Pancreas (tissue), 10 donors: ENCODE measurements at regions not wholly inside any gene's neighbourhood (a gene's known extent, or its start where the extent isn't known, plus 50 kb on each side); places are given as distances from the start of the nearest gene placed in this dataset.

Source experiments
- ATAC-seq, 4 donors: fragments of 200-7000 bp; cut with Tn5 transposase; one replicate each; pipeline versions ENCODE4 v1.8.0 to v1.9.1; 2020; ENCODE audit warnings: mild to moderate bottlenecking in 4 of 4, moderate library complexity in 4 of 4
- DNase-seq, 6 donors: peaks; one replicate each; pipeline ENCODE4 v3.0.0-alpha.2; 2020
- FAIRE-seq: peaks from 2 replicates; lab custom pipeline; 2012; peaks lifted over from hg19 to GRCh38; lab: Jason Lieb, UNC
- H3K27ac ChIP-seq, 4 donors: fragments of 200-600 bp; sonication (generic); 1 replicate in 3 of 4; 2 replicates in 1 of 4; pipeline versions ENCODE4 v1.5.0 to v1.8.0; 2020
- H3K27me3 ChIP-seq, 4 donors: fragments of 200-600 bp; one replicate each; pipeline ENCODE4 v1.8.0; 2021
- H3K36me3 ChIP-seq, 3 donors: fragments of 200-600 bp; sonication (generic) in 1 of 3; one replicate each; pipeline versions ENCODE4 v1.5.0 to v1.8.0; 2020 to 2021
- H3K4me1 ChIP-seq, 3 donors: fragments of 200-600 bp; one replicate each; pipeline ENCODE4 v1.8.0; 2021
- H3K4me3 ChIP-seq, 4 donors: fragments of 200-600 bp; sonication (generic) in 2 of 4; one replicate each; pipeline versions ENCODE4 v1.5.0 to v1.8.0; 2020 to 2021
- H3K9me3 ChIP-seq, 4 donors: fragments of 200-600 bp; one replicate each; pipeline ENCODE4 v1.8.0; 2021
- CTCF ChIP-seq, 4 donors: fragments of 200-600 bp; sonication (generic) in 3 of 4; IDR thresholded peaks; one replicate each; pipeline versions ENCODE4 v1.5.0 to v1.8.0; 2021; ENCODE audit warnings: antibody characterized with exemption in 4 of 4
- WGBS, 2 donors: extraction: QIAGEN DNeasy Blood & Tissue Kit; methylation state at CpG; one replicate each; pipeline ENCODE4 v1.1.7; 2013; 5-methylcytosine and 5-hydroxymethylcytosine counted together
- intact Hi-C, 3 donors: fragments of 100-400 bp; cut with DNase I; formaldehyde crosslinking; loops; one replicate each; pipeline versions ENCODE4 v1.11.1 to v1.14.2; 2022
- donor health status: healthy with polysubstance abuse.
- donor health status: DM: no; HTN: no; CAD: no; lungs with moderate emphysema.
- donor health status: DM: no; HTN: no; CAD: no.
- donor health status: control.
- donor health status: control.
- donor health status: Bipolar disorder and iron deficiency.
- donor health status: DM: yes; HTN: yes; CAD: no.
- donor health status: DM: no; HTN: no; CAD: no.
- donor health status: DM: no; HTN: no; CAD: no.
- donor health status: DM: yes; HTN: yes; CAD: no.

- H3K27ac ChIP-seq = no peak overlapping the region
- no peaks in the 10 kb centered on the region for H3K4me1 ChIP-seq
- no peak for ATAC-seq
- no peaks in the 10 kb centered on the region for H3K9me3 ChIP-seq
- no peaks in the 10 kb centered on the region for H3K27me3 ChIP-seq
- TF ChIP-seq CTCF (IDR thresholded peaks at IDR 0.05) = no peak
- no peak for FAIRE-seq
- intact Hi-C loops = no loop called here
- no peaks in the 10 kb centered on the region for H3K36me3 ChIP-seq
- no peak overlapping the region for H3K4me3 ChIP-seq
- WGBS, 2 donors = 64 to 68% methylated on average over 8 of the region's 8 CpGs
- DNase-seq = no peak
Measured at GRCh38 chr9:111250875-111251842, 78.9 kb downstream of the OR2K2 start.

- DNase-seq = no peak
- no peaks in the 10 kb centered on the region for H3K36me3 ChIP-seq
- H3K4me1 ChIP-seq = no peaks in the 10 kb centered on the region
- H3K27me3 ChIP-seq = no peaks in the 10 kb centered on the region
- intact Hi-C loops = no loop called here
- no peaks in the 10 kb centered on the region for H3K9me3 ChIP-seq
- no peak for ATAC-seq
- no peak overlapping the region for H3K4me3 ChIP-seq
- 79 to 91% methylated on average over 1 of the region's 1 CpG for WGBS, 2 donors
- TF ChIP-seq CTCF (IDR thresholded peaks at IDR 0.05) = no peak
- H3K27ac ChIP-seq = no peak overlapping the region
- no peak for FAIRE-seq
Measured at GRCh38 chr9:111237447-111237846, 92.6 kb downstream of the OR2K2 start.

GRCh38 chr9:111236332-111236731, 93.7 kb downstream of the OR2K2 start:
- Histone ChIP-seq H3K4me3 (no peak overlapping the region), H3K27me3 (no peaks in the 10 kb centered on the region), H3K36me3 (no peaks in the 10 kb centered on the region), H3K4me1 (no peaks in the 10 kb centered on the region), H3K27ac (no peak overlapping the region), H3K9me3 (no peaks in the 10 kb centered on the region)
- ATAC-seq (no peak), FAIRE-seq (no peak), DNase-seq (no peak)
- 18 to 21% methylated on average over 2 of the region's 2 CpGs for WGBS, 2 donors
- intact Hi-C loops = no loop called here
- no peak for TF ChIP-seq CTCF (IDR thresholded peaks at IDR 0.05)

- no peaks in the 10 kb centered on the region for H3K27me3 ChIP-seq
- no peaks in the 10 kb centered on the region for H3K9me3 ChIP-seq
- intact Hi-C loops = no loop called here
- H3K4me1 ChIP-seq = no peaks in the 10 kb centered on the region
- DNase-seq (no peak), ATAC-seq (no peak), FAIRE-seq (no peak)
- H3K4me3 ChIP-seq = no peak overlapping the region
- 74 to 85% methylated on average over 3 of the region's 3 CpGs for WGBS, 2 donors
- H3K27ac ChIP-seq = no peak overlapping the region
- no peaks in the 10 kb centered on the region for H3K36me3 ChIP-seq
- TF ChIP-seq CTCF (IDR thresholded peaks at IDR 0.05) = no peak
Measured at GRCh38 chr9:111233963-111234362, 96.1 kb downstream of the OR2K2 start.
